ENCODE measurements at regions not wholly inside any gene's neighbourhood (a gene's known extent, or its start where the extent isn't known, plus 50 kb on each side); places are given as distances from the start of the nearest gene placed in this dataset.

DNA sequence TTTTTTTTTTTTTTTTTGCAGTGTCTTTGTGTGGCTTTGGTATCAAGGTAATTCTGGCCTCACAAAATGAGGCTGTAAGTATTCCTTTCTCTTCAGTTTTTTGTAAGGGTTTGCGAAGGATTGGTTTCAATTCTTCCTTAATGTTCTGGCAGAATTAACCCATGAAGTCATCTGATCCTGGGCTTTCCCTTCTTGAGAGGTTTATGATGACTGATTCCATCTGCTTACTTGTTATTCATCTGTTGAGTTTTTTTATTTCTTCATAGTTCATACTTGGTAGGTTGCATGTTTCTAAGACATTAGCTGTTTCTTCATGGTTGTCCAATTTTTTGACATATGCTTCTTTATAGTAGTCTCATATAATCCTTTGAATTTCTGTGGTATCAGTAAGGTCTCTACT lies 181.4 kb upstream of the PDE5A start:
- ATAC-seq (ENCODE audit: low FRiP score), result no peak
- no peak for TF ChIP-seq CTCF (IDR thresholded peaks at IDR 0.05)
- no peak for DNase-seq (ENCODE audit: low spot score)

GRCh38 chr4:119804404-119804803 lies 175.8 kb upstream of the PDE5A start:
- DNase-seq (ENCODE audit: low spot score) (no peak), ATAC-seq (ENCODE audit: low FRiP score) (no peak)
- no peak for TF ChIP-seq CTCF (IDR thresholded peaks at IDR 0.05)

- ATAC-seq (ENCODE audit: low FRiP score) (no peak), DNase-seq (ENCODE audit: low spot score) (no peak)
- no peak for TF ChIP-seq CTCF (IDR thresholded peaks at IDR 0.05)
These were observed 168.8 kb upstream of the PDE5A start for GRCh38 chr4:119797238-119797894.

DNA sequence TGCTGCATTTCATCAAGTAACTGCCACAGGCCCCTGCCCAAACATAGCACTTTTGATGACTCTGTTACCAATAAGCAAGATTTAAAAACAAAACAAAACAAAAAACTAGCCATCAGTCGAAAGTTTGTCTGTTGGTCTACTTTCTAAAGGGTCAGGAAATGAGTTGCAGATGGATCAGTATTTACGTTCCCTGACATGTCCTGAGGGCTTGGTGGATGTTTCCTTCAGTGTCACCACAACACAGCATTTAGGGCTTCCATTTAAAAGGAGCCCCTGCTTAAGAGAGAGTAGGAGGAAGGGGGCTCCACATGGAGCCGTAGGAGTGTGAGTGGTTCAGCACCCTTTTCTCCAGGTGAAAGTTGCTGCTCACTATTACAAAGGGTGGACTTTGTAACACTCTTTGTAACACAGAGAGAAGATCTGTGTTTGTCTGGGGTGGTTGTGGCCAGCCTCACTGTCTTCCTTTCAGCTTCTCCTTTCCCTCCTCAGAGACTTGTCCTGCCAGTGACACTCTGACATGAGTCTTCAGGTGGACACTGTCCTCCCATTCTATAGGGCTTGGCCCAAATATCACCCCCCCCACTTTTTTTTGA lies 167.5 kb upstream of the PDE5A start:
- ATAC-seq (ENCODE audit: low FRiP score), result no peak

DNA sequence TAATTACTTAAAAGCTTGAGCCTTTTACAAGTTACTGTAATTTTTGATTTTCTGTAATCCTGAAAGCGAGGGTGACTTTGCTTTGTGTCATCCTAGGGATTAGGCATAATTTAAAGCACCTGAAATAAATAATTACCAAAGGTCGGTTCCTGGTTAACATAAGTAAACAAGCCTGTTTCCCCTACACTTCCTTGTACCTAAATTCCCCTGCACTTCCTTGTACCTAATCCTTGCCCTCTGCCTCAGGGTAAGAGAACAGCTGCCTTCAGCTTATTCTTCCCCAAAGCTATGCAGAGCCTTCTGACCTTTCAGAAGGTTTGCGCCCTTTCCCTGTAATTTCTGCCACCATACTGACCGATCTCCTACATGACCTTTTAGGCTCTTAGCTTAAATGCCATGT lies 166.1 kb upstream of the PDE5A start:
- ATAC-seq (ENCODE audit: low FRiP score), result no peak
- TF ChIP-seq CTCF (IDR thresholded peaks at IDR 0.05), result no peak
- DNase-seq (ENCODE audit: low spot score), result no peak

More for the DNA sequence above, 167.5 kb upstream of the PDE5A start:
- DNase-seq (ENCODE audit: low spot score), result no peak
- TF ChIP-seq CTCF (IDR thresholded peaks at IDR 0.05), result no peak

DNA sequence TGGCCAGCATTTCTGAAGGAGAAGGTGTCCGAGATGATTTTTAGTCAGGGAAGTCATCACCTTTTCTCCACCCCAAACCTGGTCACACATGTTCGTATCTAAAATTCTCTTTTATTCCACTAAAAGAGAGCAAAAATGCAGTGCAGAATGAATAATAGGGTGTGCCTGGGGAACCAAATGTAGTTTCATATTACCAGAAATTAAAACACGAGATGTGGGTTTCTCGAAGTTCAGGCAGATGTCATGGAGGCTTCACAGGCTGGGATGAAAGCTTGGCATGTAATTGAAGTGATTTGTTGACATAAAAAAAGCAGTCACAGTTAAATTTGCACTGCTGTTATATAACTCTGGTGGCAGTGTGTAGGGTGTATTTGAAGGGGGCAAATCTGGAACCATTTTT lies 165.5 kb upstream of the PDE5A start:
- DNase-seq (ENCODE audit: low spot score) (no peak), ATAC-seq (ENCODE audit: low FRiP score) (no peak)
- no peak for TF ChIP-seq CTCF (IDR thresholded peaks at IDR 0.05)
